B cell (primary cell): ENCODE measurements at regions not wholly inside any gene's neighbourhood (a gene's known extent, or its start where the extent isn't known, plus 50 kb on each side); places are given as distances from the start of the nearest gene placed in this dataset.
A peak's percentile ranks its signal among the peaks of the same experiment; 100 is the strongest.

Experiments
- CTCF ChIP-seq: fragments of 200-600 bp; IDR thresholded peaks from one replicate; pipeline ENCODE4 v1.8.0; 2022; ENCODE audit warnings: antibody characterized with exemption, mild to moderate bottlenecking
- EZH2 ChIP-seq: IDR thresholded peaks from 2 replicates; pipeline ENCODE4 v1.6.1; 2012; ENCODE audit warnings: borderline replicate concordance, low read depth, mild to moderate bottlenecking, moderate library complexity, low read length; ENCODE audit not compliant: insufficient read depth, poor library complexity, severe bottlenecking

GRCh38 chr9:78821126-78821822 is 524.3 kb downstream of the PSAT1 start:
- TF ChIP-seq CTCF (peak; percentile 88), EZH2 (no peak)
